Activated T-helper 17 cell treated with anti-CD3 and anti-CD28 coated beads, Interleukin-2, amount 50 U/mL, for 72 hours (primary cell): ENCODE measurements at regions not wholly inside any gene's neighbourhood (a gene's known extent, or its start where the extent isn't known, plus 50 kb on each side); places are given as distances from the start of the nearest gene placed in this dataset.
"Not testable (repeated sequence)": the region's sequence is repeated elsewhere in the genome, so short reads cannot be mapped to it uniquely, and the experiment has no call there.

Source experiments
- ATAC-seq: fragments of 150-1000 bp; cut with Tn5 transposase; replicated peaks from 2 replicates; pipeline ENCODE4 v1.10.0; 2021; ENCODE audit warnings: mild to moderate bottlenecking, moderate library complexity
- H3K27ac Mint-ChIP-seq: one replicate; pipeline ENCODE4 v1.8.0; 2022; ENCODE audit warnings: mixed read lengths
- H3K27me3 Mint-ChIP-seq: one replicate; pipeline ENCODE4 v1.8.0; 2022; ENCODE audit warnings: mixed read lengths
- H3K36me3 Mint-ChIP-seq: one replicate; pipeline ENCODE4 v1.8.0; 2022; ENCODE audit warnings: low read depth, mild to moderate bottlenecking, mixed read lengths
- H3K4me1 Mint-ChIP-seq: one replicate; pipeline ENCODE4 v1.8.0; 2022; ENCODE audit warnings: mixed read lengths
- H3K4me3 Mint-ChIP-seq: one replicate; pipeline ENCODE4 v1.8.0; 2022; ENCODE audit warnings: mild to moderate bottlenecking, mixed read lengths
- H3K9me3 Mint-ChIP-seq: one replicate; pipeline ENCODE4 v1.8.0; 2022; ENCODE audit warnings: mixed read lengths

GRCh38 chr7:8809320-8809719 is 375.9 kb downstream of the NXPH1 start:
- no peak overlapping the region for H3K4me3 Mint-ChIP-seq
- no peak overlapping the region for H3K27ac Mint-ChIP-seq
- H3K4me1 Mint-ChIP-seq = no peaks in the 10 kb centered on the region
- peaks cover 7% of the 10 kb centered on the region for H3K9me3 Mint-ChIP-seq
- no peaks in the 10 kb centered on the region for H3K36me3 Mint-ChIP-seq
- no peak for ATAC-seq
- H3K27me3 Mint-ChIP-seq = no peaks in the 10 kb centered on the region

- Mint-ChIP-seq H3K4me3 (no peak overlapping the region), H3K4me1 (no peaks in the 10 kb centered on the region), H3K9me3 (peaks cover 5% of the 10 kb centered on the region), H3K36me3 (no peaks in the 10 kb centered on the region), H3K27ac (no peak overlapping the region), H3K27me3 (no peaks in the 10 kb centered on the region)
- ATAC-seq = no peak
Observed at GRCh38 chr7:8817448-8818036, 384.1 kb downstream of the NXPH1 start.

- ATAC-seq = no peak
- no peak overlapping the region for H3K4me3 Mint-ChIP-seq
- no peaks in the 10 kb centered on the region for H3K4me1 Mint-ChIP-seq
- no peaks in the 10 kb centered on the region for H3K36me3 Mint-ChIP-seq
- H3K27ac Mint-ChIP-seq = no peak overlapping the region
- no peaks in the 10 kb centered on the region for H3K27me3 Mint-ChIP-seq
- peaks cover 9% of the 10 kb centered on the region for H3K9me3 Mint-ChIP-seq
Observed at GRCh38 chr7:8818406-8818805, 385.0 kb downstream of the NXPH1 start.

- peaks cover 9% of the 10 kb centered on the region for H3K9me3 Mint-ChIP-seq
- no peak for ATAC-seq
- H3K27ac Mint-ChIP-seq = no peak overlapping the region
- no peaks in the 10 kb centered on the region for H3K4me1 Mint-ChIP-seq
- H3K27me3 Mint-ChIP-seq = no peaks in the 10 kb centered on the region
- H3K4me3 Mint-ChIP-seq = no peak overlapping the region
- no peaks in the 10 kb centered on the region for H3K36me3 Mint-ChIP-seq
Observed at GRCh38 chr7:8822595-8822994, 389.2 kb downstream of the NXPH1 start.

GRCh38 chr7:8823486-8823885 is 390.1 kb downstream of the NXPH1 start:
- no peaks in the 10 kb centered on the region for H3K4me1 Mint-ChIP-seq
- H3K27ac Mint-ChIP-seq = no peak overlapping the region
- H3K36me3 Mint-ChIP-seq = no peaks in the 10 kb centered on the region
- no peak overlapping the region for H3K4me3 Mint-ChIP-seq
- ATAC-seq = no peak
- H3K9me3 Mint-ChIP-seq = peaks cover 9% of the 10 kb centered on the region
- H3K27me3 Mint-ChIP-seq = no peaks in the 10 kb centered on the region

- Mint-ChIP-seq H3K36me3 (no peaks in the 10 kb centered on the region), H3K4me3 (no peak overlapping the region), H3K27ac (no peak overlapping the region), H3K27me3 (no peaks in the 10 kb centered on the region), H3K4me1 (no peaks in the 10 kb centered on the region), H3K9me3 (peaks cover 10% of the 10 kb centered on the region)
- no peak for ATAC-seq
Observed at GRCh38 chr7:8827329-8827728, 393.9 kb downstream of the NXPH1 start.

- H3K27me3 Mint-ChIP-seq = no peaks in the 10 kb centered on the region
- H3K27ac Mint-ChIP-seq = no peak overlapping the region
- H3K9me3 Mint-ChIP-seq = peaks cover 6% of the 10 kb centered on the region
- no peaks in the 10 kb centered on the region for H3K36me3 Mint-ChIP-seq
- H3K4me1 Mint-ChIP-seq = no peaks in the 10 kb centered on the region
- no peak overlapping the region for H3K4me3 Mint-ChIP-seq
- ATAC-seq = no peak
Observed at GRCh38 chr7:8829100-8829499, 395.7 kb downstream of the NXPH1 start.

- no peak overlapping the region for H3K4me3 Mint-ChIP-seq
- no peaks in the 10 kb centered on the region for H3K4me1 Mint-ChIP-seq
- no peak overlapping the region for H3K27ac Mint-ChIP-seq
- no peaks in the 10 kb centered on the region for H3K27me3 Mint-ChIP-seq
- no peak for ATAC-seq
- no peaks in the 10 kb centered on the region for H3K36me3 Mint-ChIP-seq
- H3K9me3 Mint-ChIP-seq = peaks cover 9% of the 10 kb centered on the region
Observed at GRCh38 chr7:8831376-8831775, 398.0 kb downstream of the NXPH1 start.

GRCh38 chr7:8833355-8833754 is 399.9 kb downstream of the NXPH1 start:
- ATAC-seq = no peak
- no peaks in the 10 kb centered on the region for H3K4me1 Mint-ChIP-seq
- H3K27me3 Mint-ChIP-seq = no peaks in the 10 kb centered on the region
- H3K27ac Mint-ChIP-seq = no peak overlapping the region
- no peak overlapping the region for H3K4me3 Mint-ChIP-seq
- no peaks in the 10 kb centered on the region for H3K36me3 Mint-ChIP-seq
- peaks cover 15% of the 10 kb centered on the region for H3K9me3 Mint-ChIP-seq

- no peak for ATAC-seq
- H3K9me3 Mint-ChIP-seq = peaks cover 11% of the 10 kb centered on the region
- H3K27ac Mint-ChIP-seq = no peak overlapping the region
- H3K36me3 Mint-ChIP-seq = no peaks in the 10 kb centered on the region
- H3K4me3 Mint-ChIP-seq = no peak overlapping the region
- no peaks in the 10 kb centered on the region for H3K4me1 Mint-ChIP-seq
- H3K27me3 Mint-ChIP-seq = no peaks in the 10 kb centered on the region
Observed at GRCh38 chr7:8841171-8841570, 407.8 kb downstream of the NXPH1 start.

- no peak for ATAC-seq
- Mint-ChIP-seq H3K4me1 (no peaks in the 10 kb centered on the region), H3K36me3 (no peaks in the 10 kb centered on the region), H3K9me3 (peaks cover 6% of the 10 kb centered on the region), H3K27ac (no peak overlapping the region), H3K27me3 (no peaks in the 10 kb centered on the region), H3K4me3 (no peak overlapping the region)
Observed at GRCh38 chr7:8871716-8872115, 438.3 kb downstream of the NXPH1 start.

GRCh38 chr7:8881916-8882315 is 448.5 kb downstream of the NXPH1 start:
- H3K27ac Mint-ChIP-seq = no peak overlapping the region
- H3K4me1 Mint-ChIP-seq = no peaks in the 10 kb centered on the region
- H3K4me3 Mint-ChIP-seq = no peak overlapping the region
- no peaks in the 10 kb centered on the region for H3K27me3 Mint-ChIP-seq
- H3K9me3 Mint-ChIP-seq = peaks cover 16% of the 10 kb centered on the region
- ATAC-seq = no peak
- no peaks in the 10 kb centered on the region for H3K36me3 Mint-ChIP-seq

- Mint-ChIP-seq H3K27ac (no peak overlapping the region), H3K36me3 (no peaks in the 10 kb centered on the region), H3K27me3 (no peaks in the 10 kb centered on the region), H3K4me1 (no peaks in the 10 kb centered on the region), H3K4me3 (no peak overlapping the region), H3K9me3 (peaks cover 22% of the 10 kb centered on the region)
- ATAC-seq = no peak
Observed at GRCh38 chr7:8885480-8886000, 452.1 kb downstream of the NXPH1 start.

- not testable (repeated sequence) for H3K27ac Mint-ChIP-seq, H3K4me3 Mint-ChIP-seq, H3K36me3 Mint-ChIP-seq, ATAC-seq, H3K4me1 Mint-ChIP-seq, H3K27me3 Mint-ChIP-seq
- H3K9me3 Mint-ChIP-seq = peaks cover 18% of the 10 kb centered on the region
Observed at GRCh38 chr7:8890346-8890745, 456.9 kb downstream of the NXPH1 start.

GRCh38 chr7:8893775-8894174 is 460.4 kb downstream of the NXPH1 start:
- Mint-ChIP-seq H3K27me3 (no peaks in the 10 kb centered on the region), H3K36me3 (no peaks in the 10 kb centered on the region), H3K27ac (no peak overlapping the region), H3K4me1 (no peaks in the 10 kb centered on the region), H3K4me3 (no peak overlapping the region), H3K9me3 (peaks cover 5% of the 10 kb centered on the region)
- ATAC-seq = no peak
